Adrenal gland (tissue), 5 donors: ENCODE measurements at regions not wholly inside any gene's neighbourhood (a gene's known extent, or its start where the extent isn't known, plus 50 kb on each side); places are given as distances from the start of the nearest gene placed in this dataset.

Experiments used
- POLR2A ChIP-seq, 2 donors: fragments of 450-650 bp; IDR thresholded peaks; one replicate each; pipeline ENCODE4 v1.6.1; 2017; ENCODE audit warnings: antibody characterized with exemption in 2 of 2, mild to moderate bottlenecking in 2 of 2, moderate library complexity in 1 of 2
- TF ChIP-seq, protein P1 (sequence below), 6 experiments: fragments of 450-650 bp in 4 of 6; fragments of 200-600 bp in 2 of 6; sonication (generic) in 1 of 6; IDR thresholded peaks; 1 replicate in 5 of 6; 2 replicates in 1 of 6; pipeline versions ENCODE4 v1.5.1 to v1.8.0; 2016 to 2021; ENCODE audit warnings: antibody characterized with exemption in 6 of 6, mild to moderate bottlenecking in 2 of 6, moderate library complexity in 1 of 6
- donor health status: DM: no; HTN: no; CAD: no.

- TF ChIP-seq, protein P1, sequence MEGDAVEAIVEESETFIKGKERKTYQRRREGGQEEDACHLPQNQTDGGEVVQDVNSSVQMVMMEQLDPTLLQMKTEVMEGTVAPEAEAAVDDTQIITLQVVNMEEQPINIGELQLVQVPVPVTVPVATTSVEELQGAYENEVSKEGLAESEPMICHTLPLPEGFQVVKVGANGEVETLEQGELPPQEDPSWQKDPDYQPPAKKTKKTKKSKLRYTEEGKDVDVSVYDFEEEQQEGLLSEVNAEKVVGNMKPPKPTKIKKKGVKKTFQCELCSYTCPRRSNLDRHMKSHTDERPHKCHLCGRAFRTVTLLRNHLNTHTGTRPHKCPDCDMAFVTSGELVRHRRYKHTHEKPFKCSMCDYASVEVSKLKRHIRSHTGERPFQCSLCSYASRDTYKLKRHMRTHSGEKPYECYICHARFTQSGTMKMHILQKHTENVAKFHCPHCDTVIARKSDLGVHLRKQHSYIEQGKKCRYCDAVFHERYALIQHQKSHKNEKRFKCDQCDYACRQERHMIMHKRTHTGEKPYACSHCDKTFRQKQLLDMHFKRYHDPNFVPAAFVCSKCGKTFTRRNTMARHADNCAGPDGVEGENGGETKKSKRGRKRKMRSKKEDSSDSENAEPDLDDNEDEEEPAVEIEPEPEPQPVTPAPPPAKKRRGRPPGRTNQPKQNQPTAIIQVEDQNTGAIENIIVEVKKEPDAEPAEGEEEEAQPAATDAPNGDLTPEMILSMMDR (IDR thresholded peaks at IDR 0.05): no peak
- TF ChIP-seq POLR2A (IDR thresholded peaks at IDR 0.05): no peak
Measured at GRCh38 chr11:92152245-92152644, 72.4 kb upstream of the FAT3 start.
